GM11168 (cell line): ENCODE measurements at regions not wholly inside any gene's neighbourhood (a gene's known extent, or its start where the extent isn't known, plus 50 kb on each side); places are given as distances from the start of the nearest gene placed in this dataset.
"Not testable (repeated sequence)": the region's sequence is repeated elsewhere in the genome, so short reads cannot be mapped to it uniquely, and the experiment has no call there.

Experiments used
- in situ Hi-C: fragments of 300-500 bp; cut with MboI; formaldehyde crosslinking; loops from one replicate; pipeline ENCODE4 v1.12.0; 2022; ENCODE audit warnings: low sequenced_read_pairs; ENCODE audit not compliant: unreplicated experiment

DNA sequence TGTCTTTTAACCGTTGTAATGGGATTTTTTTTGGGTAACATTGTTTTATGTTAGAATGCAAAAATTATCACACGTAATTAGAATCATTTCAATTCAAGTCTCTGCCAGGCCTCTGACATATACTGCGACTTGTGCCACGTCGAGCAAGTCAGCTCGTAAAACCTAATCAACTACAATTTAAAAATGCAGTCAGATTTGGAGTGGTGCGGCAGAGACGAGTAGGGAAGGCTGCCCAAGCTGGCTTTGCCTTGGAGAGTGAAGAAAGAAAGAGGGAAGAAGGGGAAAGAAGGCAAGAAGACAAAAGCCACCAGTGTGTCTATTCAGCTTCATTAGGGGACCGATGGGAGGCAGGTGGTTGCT, 110.7 kb downstream of the MIAT start:
- in situ Hi-C loops: no loop called here

GRCh38 chr22:26768952-26769351, 111.6 kb downstream of the MIAT start:
- in situ Hi-C loops: no loop called here

- in situ Hi-C loops: no loop called here
Measured at GRCh38 chr22:26769663-26770062, 112.3 kb downstream of the MIAT start.

DNA sequence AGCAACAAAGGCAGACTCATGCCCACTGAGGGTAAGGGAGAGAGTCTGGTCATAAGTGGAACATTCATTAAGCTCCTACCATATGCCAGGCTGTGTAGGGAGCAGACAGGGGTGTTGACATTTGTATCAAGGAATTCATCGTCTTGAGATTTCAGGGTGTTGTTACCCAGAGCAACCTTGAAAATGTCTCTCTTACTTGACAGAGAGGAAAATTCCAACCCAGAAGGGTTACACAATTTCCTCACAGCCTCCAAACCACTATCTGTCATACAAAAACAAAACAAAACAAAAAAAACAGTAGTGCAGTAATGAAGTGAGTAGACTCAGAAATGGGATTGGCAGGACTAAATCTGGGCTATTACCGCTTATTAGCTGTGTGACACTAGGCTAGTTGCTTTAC, 113.2 kb downstream of the MIAT start:
- in situ Hi-C loops: no loop called here

DNA sequence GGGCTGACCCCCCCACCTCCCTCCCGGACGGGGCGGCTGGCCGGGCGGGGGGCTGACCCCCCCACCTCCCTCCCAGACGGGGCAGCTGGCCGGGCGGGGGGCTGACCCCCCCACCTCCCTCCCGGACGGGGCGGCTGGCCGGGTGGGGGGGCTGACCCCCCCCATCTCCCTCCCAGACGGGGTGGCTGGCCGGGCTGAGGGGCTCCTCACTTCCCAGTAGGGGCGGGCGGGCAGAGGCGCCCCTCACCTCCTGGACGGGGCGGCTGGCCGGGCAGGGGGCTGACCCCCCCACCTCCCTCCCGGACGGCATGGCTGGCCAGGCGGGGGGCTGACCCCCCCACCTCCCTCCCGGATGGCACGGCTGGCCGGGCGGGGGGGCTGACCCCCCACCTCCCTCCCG, 115.7 kb downstream of the MIAT start:
- in situ Hi-C loops: not testable (repeated sequence)

- in situ Hi-C loops: no loop called here
Measured at GRCh38 chr22:26775394-26775793, 118.0 kb downstream of the MIAT start.

DNA sequence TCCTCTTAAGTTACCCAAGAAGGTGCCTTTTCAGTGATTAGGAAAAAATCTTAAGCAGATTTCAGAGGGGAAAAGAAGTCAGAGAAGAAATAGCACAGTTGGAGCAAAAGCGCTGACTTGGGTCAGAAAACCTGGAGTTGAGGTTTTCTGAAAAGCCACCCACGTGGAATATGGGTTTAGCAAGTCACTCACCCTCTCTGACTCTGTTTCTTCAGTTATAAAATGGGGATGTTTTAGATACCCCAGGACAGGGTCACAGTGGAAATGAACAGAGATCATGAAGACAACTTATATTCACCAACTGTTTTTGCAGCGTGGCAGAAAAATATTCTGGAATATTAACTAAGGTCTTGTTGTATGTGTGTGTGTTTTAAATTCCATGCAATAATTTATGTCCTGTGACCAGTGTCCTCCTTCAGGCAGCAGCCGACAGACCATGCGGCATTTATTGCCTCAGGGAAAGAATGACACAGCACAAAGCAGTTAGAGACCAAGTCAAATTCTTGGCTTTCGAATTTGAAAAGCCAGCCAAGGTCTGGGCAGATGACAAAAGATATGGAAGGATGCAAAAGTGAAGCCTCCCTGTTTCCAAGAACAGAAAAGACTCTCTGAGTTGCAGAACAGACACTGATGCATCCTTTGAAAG, 119.9 kb downstream of the MIAT start:
- in situ Hi-C loops: no loop called here

GRCh38 chr22:26778372-26778771, 121.0 kb downstream of the MIAT start:
- in situ Hi-C loops: no loop called here

DNA sequence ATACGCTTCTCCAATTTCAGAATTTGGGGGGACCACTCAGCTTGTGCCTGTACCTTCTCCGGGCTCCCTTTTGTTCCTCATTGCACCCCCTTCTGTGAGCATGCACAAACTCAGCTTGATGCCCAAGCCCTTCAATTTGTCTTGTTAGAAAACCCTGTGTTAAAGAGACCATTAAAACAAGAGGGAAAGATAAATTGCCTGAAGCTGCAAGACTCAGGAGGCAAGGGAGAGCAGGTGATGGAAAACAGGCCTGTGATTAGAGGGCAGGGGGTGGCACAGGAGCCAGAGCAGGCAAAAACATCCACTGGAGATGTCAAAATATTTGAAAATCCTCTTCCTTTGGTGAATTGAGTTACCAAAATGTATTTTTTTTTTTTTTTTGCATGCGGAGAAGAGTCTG, 121.7 kb downstream of the MIAT start:
- in situ Hi-C loops: no loop called here

- in situ Hi-C loops: no loop called here
Measured at GRCh38 chr22:26779929-26780328, 122.5 kb downstream of the MIAT start.

DNA sequence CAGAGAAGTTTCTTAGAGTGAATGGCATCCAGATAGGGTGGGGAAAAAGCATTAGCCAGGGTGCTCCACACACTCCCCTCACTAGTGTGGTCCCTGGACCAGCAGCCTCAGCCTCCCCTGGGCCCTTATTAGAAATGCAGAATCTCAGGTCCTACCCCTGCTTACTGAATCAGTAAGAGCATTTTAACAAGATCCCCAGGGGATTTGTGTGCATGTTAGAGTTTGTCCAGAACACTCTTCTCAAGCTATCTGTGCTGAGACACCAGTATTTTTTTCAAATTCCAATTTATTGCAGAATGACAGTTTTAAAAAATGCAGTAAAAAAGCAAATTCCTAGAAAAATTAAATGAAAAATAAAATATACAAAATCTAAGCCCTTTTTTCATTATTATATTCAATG, 123.1 kb downstream of the MIAT start:
- in situ Hi-C loops: no loop called here

DNA sequence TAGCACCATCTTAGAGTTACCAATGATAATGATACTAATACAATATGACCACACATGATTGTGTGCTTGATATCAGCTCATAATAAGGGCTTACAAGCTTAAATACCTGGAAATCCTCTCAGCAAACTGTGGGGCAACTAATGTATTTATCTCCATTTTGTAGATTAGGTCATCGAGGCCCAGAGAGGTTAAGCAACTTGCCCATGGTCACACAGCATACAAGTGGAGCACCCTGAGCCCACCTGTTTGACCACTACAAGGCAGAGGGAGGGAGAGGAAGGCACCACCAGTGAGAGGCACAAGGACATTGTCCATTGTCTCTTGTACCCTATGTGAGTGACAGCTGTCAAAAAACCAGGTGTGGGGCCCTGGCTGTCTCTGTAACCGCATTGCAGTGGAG, 123.7 kb downstream of the MIAT start:
- in situ Hi-C loops: no loop called here

GRCh38 chr22:26781596-26781995, 124.2 kb downstream of the MIAT start:
- in situ Hi-C loops: no loop called here

DNA sequence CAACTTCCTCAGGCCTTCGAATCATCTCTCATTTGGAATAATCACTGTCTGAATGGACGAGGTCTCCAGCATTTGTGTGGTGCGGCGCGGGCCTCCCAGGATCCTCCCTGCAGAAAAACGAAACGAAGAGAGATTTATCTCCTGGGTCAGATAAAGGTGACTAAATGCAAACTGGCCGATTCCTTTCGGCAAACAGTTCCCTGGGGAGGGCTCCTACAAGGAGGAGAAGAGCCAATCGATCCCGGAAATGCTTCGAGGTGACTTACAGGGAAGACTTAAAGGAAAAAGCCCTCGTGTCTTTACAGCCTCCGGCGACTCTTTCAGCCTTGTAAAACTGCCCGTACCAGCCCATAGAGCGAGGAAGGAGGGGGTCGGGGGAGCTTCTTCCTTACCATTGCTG, 126.5 kb downstream of the MIAT start:
- in situ Hi-C loops: no loop called here

- in situ Hi-C loops: no loop called here
Measured at GRCh38 chr22:26784772-26785171, 127.4 kb downstream of the MIAT start.

- in situ Hi-C loops: no loop called here
Measured at GRCh38 chr22:26785932-26786331, 128.5 kb downstream of the MIAT start.

DNA sequence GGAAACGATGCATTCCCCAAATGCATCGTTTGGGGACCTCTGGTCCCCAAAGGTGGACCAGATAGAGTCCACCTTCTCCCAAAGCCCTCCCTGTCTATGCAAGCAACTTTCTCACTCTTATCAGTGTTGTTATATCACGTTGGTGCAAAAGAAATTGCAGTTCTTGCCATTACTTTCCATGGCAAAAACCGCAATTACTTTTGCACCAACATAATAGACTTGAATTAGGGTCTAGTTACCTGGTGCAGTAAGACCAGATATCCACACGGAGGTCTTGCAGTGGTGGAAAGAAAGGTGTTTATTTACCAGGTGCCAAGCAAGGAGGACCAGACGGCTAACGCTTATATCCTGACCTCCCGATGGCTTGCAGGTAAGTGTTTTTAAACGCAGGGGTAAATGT, 129.0 kb downstream of the MIAT start:
- in situ Hi-C loops: no loop called here

DNA sequence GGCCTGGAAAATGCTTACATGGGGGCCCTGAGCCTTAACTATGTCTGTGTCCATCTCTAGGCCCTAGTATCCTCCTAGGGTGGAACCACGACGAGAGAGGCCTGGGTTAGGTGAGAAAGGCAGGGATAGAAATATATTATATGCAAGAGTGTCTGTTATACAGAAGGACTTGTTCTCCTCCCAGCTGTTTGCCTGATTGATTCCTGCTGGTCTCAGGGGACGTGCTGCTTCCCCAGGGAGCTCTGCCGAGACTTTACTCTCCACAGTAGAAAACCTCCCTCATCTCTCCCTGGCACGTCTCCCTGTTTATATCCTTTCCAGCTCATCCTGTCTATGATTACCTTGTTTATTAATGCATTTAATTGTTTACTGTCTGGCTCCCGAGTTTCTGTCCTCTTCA, 132.6 kb downstream of the MIAT start:
- in situ Hi-C loops: no loop called here

GRCh38 chr22:26792522-26792921, 135.1 kb downstream of the MIAT start:
- in situ Hi-C loops: no loop called here

GRCh38 chr22:26796785-26797184, 139.4 kb downstream of the MIAT start:
- in situ Hi-C loops: no loop called here

GRCh38 chr22:26797910-26798309, 140.5 kb downstream of the MIAT start:
- in situ Hi-C loops: no loop called here

DNA sequence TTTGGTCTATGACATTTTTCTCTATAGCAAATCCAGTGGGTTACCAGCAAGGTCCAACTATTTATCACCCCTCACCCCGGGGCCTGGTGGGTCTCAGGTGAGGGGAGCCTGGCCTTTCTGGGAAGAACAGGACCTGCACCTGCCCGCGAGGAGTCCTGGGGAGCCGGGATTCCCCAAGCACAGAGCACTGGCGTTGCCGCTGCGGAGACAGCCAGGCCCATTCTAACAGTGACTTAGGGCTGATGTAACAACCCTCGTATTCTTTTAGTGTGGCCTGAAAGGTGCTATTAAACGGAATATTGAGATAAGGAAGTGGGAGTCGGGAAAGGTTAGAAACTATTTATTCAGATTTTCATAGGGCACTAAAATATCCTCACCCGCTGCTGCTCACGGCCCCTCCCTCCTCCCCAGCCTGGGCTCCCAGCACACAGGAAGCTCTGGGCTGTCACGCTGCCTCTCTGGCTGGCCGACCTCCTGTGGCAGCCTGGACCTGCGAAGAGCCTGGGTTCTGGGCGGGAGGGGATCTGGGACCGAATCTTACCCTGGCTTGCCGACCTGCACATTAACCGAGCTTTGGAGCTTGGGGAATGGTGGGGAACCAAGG, 141.2 kb downstream of the MIAT start:
- in situ Hi-C loops: no loop called here
